ENCODE measurements at regions not wholly inside any gene's neighbourhood (a gene's known extent, or its start where the extent isn't known, plus 50 kb on each side); places are given as distances from the start of the nearest gene placed in this dataset.

GRCh38 chr9:99565203-99565602 lies 256.5 kb upstream of the NR4A3 start:
- TF ChIP-seq, protein P1, sequence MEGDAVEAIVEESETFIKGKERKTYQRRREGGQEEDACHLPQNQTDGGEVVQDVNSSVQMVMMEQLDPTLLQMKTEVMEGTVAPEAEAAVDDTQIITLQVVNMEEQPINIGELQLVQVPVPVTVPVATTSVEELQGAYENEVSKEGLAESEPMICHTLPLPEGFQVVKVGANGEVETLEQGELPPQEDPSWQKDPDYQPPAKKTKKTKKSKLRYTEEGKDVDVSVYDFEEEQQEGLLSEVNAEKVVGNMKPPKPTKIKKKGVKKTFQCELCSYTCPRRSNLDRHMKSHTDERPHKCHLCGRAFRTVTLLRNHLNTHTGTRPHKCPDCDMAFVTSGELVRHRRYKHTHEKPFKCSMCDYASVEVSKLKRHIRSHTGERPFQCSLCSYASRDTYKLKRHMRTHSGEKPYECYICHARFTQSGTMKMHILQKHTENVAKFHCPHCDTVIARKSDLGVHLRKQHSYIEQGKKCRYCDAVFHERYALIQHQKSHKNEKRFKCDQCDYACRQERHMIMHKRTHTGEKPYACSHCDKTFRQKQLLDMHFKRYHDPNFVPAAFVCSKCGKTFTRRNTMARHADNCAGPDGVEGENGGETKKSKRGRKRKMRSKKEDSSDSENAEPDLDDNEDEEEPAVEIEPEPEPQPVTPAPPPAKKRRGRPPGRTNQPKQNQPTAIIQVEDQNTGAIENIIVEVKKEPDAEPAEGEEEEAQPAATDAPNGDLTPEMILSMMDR (conservative IDR thresholded peaks at IDR 0.05; ENCODE audit: control insufficient read depth, insufficient read depth, low read depth, low read length), result no peak

DNA sequence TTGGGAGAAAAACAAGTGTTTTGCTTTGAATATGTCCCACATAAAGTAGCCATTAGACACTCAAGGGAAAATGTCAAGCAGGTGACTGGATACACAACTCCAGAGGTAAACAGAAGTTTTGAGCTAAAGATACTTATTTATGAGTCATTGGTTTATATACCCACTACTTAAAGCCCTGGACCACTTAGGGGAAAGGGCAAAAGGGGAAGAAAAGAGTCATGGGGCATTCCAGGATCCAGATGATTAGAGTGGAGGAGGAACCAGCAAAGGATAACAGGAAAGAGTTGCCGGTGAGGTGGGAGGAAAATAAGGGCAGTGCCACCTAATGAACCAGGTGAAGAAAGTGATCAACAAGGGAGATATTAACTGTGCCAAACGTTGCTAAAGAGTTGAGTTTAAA lies 254.2 kb upstream of the NR4A3 start:
- DNase-seq (ENCODE audit: low read depth), result no peak
- no peak overlapping the region for H3K4me3 ChIP-seq (ENCODE audit: control insufficient read depth, low read depth, low read length)
- TF ChIP-seq, protein P1 (conservative IDR thresholded peaks at IDR 0.05; ENCODE audit: control insufficient read depth, insufficient read depth, low read depth, low read length), result no peak

More at GRCh38 chr9:99565203-99565602, 256.5 kb upstream of the NR4A3 start:
- no peak for DNase-seq (ENCODE audit: low read depth)
- no peak overlapping the region for H3K4me3 ChIP-seq (ENCODE audit: control insufficient read depth, low read depth, low read length)

DNA sequence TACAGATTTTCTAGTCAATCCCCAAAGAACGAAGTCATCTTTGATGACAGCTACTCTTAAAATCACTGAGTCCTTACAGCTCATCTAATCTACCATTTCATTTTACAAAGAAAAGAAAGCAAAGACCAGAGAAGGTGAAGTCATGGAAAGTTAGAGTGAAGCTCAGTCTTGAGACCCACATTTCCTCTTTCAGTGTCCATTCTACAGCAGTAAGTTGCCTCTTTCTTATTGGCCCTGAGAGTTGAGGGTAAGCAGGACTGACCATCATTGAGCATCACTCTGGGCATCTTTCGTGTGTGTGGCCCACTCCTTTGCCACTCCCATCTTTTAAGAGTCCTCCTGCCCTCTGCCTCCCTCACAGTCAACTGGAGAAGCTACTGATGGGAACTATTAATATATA lies 251.8 kb upstream of the NR4A3 start:
- TF ChIP-seq, protein P1 (conservative IDR thresholded peaks at IDR 0.05; ENCODE audit: control insufficient read depth, insufficient read depth, low read depth, low read length), result no peak
- no peak overlapping the region for H3K4me3 ChIP-seq (ENCODE audit: control insufficient read depth, low read depth, low read length)

DNA sequence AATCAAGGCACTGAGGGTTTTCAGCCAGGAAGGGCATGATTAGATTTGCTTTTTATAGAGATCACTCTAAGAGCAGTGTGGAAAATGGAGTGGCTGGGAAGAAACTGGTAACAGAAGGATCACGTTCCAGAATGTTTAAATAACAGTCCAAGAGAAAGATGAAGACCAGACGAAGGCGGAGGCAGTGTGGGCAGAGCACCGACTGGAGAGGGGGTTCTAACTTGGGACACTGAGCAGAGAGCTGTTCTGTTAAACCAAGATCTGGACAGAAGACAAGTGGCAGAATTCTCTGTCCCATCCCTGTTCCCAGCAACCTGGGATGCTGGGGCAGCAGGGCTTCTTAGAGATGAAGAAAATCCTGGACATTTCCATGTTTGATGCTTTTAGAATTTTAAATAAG lies 249.1 kb upstream of the NR4A3 start:
- TF ChIP-seq, protein P1 (conservative IDR thresholded peaks at IDR 0.05; ENCODE audit: control insufficient read depth, insufficient read depth, low read depth, low read length), result no peak
- H3K4me3 ChIP-seq (ENCODE audit: control insufficient read depth, low read depth, low read length), result no peak overlapping the region
- DNase-seq (ENCODE audit: low read depth), result no peak

More for the DNA sequence above, 251.8 kb upstream of the NR4A3 start:
- DNase-seq (ENCODE audit: low read depth), result no peak

GRCh38 chr9:99573085-99573484 lies 248.6 kb upstream of the NR4A3 start:
- H3K4me3 ChIP-seq (ENCODE audit: control insufficient read depth, low read depth, low read length), result no peak overlapping the region
- DNase-seq (ENCODE audit: low read depth), result no peak
- TF ChIP-seq, protein P1 (conservative IDR thresholded peaks at IDR 0.05; ENCODE audit: control insufficient read depth, insufficient read depth, low read depth, low read length), result no peak

- TF ChIP-seq, protein P1 (conservative IDR thresholded peaks at IDR 0.05; ENCODE audit: control insufficient read depth, insufficient read depth, low read depth, low read length), result no peak
- DNase-seq (ENCODE audit: low read depth), result no peak
- no peak overlapping the region for H3K4me3 ChIP-seq (ENCODE audit: control insufficient read depth, low read depth, low read length)
Observed at GRCh38 chr9:99573886-99574285, 247.8 kb upstream of the NR4A3 start.

DNA sequence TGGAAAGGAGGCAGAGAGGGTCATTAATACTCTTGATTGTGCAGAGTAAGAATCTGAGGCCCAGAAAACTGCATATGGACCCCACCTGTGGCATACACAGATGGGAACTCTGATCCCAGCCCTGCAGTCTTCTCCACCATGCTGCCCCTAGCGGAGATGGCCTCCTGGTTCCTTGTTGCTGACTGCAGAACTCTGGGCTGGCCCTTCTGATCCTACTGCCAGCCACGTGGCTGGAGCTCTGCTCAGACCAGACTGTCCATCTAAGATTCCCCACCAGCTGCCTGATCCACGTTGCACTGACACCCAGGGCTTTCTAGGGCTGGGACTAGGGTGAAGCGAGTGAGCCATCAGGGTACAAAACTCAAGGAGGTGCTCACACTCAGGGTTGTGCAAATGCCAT lies 245.7 kb upstream of the NR4A3 start:
- DNase-seq (ENCODE audit: low read depth), result no peak
- no peak overlapping the region for H3K4me3 ChIP-seq (ENCODE audit: control insufficient read depth, low read depth, low read length)
- TF ChIP-seq, protein P1 (conservative IDR thresholded peaks at IDR 0.05; ENCODE audit: control insufficient read depth, insufficient read depth, low read depth, low read length), result no peak
